Subcutaneous abdominal adipose tissue (tissue), 5 donors: ENCODE measurements at regions not wholly inside any gene's neighbourhood (a gene's known extent, or its start where the extent isn't known, plus 50 kb on each side); places are given as distances from the start of the nearest gene placed in this dataset.

ENCODE experiments used
- H3K27ac ChIP-seq: one replicate; pipeline ENCODE4 v1.7.0; 2013; ENCODE audit warnings: low read depth, mild to moderate bottlenecking, inconsistent platforms, low read length, moderate library complexity
- H3K27me3 ChIP-seq, 5 donors: one replicate each; pipeline ENCODE4 v1.7.0; 2013; ENCODE audit warnings: low read length in 5 of 5, inconsistent platforms in 1 of 5; ENCODE audit not compliant: control insufficient read depth in 5 of 5, insufficient read depth in 4 of 5
- H3K36me3 ChIP-seq, 5 donors: one replicate each; pipeline ENCODE4 v1.7.0; 2013; ENCODE audit warnings: low read length in 5 of 5; ENCODE audit not compliant: control insufficient read depth in 5 of 5, insufficient read depth in 5 of 5
- H3K4me1 ChIP-seq, 5 donors: one replicate each; pipeline ENCODE4 v1.7.0; 2013; ENCODE audit warnings: low read length in 5 of 5, mild to moderate bottlenecking in 3 of 5, moderate library complexity in 1 of 5; ENCODE audit not compliant: control insufficient read depth in 5 of 5, insufficient read depth in 5 of 5
- H3K4me3 ChIP-seq, 5 donors: one replicate each; pipeline ENCODE4 v1.7.0; 2013; ENCODE audit warnings: low read length in 5 of 5, low read depth in 1 of 5
- H3K9ac ChIP-seq, 5 donors: one replicate each; pipeline ENCODE4 v1.7.0; 2013; ENCODE audit warnings: low read length in 5 of 5, mild to moderate bottlenecking in 4 of 5, moderate library complexity in 3 of 5
- H3K9me3 ChIP-seq, 5 donors: one replicate each; pipeline ENCODE4 v1.7.0; 2013; ENCODE audit warnings: low read length in 5 of 5; ENCODE audit not compliant: control insufficient read depth in 5 of 5
- donor health status: healthy.
- donor health status: healthy.
- donor health status: healthy.
- donor health status: healthy.
- donor health status: healthy.

- Histone ChIP-seq H3K27ac (no peak overlapping the region), H3K27me3 (no peaks in the 10 kb centered on the region), H3K4me1 (no peaks in the 10 kb centered on the region), H3K36me3 (no peaks in the 10 kb centered on the region), H3K9ac (no peak overlapping the region), H3K4me3 (no peak overlapping the region), H3K9me3 (no peaks in the 10 kb centered on the region)
Observed at GRCh38 chr14:42013559-42013958, 406.9 kb downstream of the LRFN5 start.

- Histone ChIP-seq H3K36me3 (no peaks in the 10 kb centered on the region), H3K9ac (no peak overlapping the region), H3K4me3 (no peak overlapping the region), H3K27me3 (no peaks in the 10 kb centered on the region), H3K4me1 (no peaks in the 10 kb centered on the region), H3K27ac (no peak overlapping the region), H3K9me3 (no peaks in the 10 kb centered on the region)
Observed at GRCh38 chr14:42013153-42013552, 406.5 kb downstream of the LRFN5 start.

- no peaks in the 10 kb centered on the region for H3K36me3 ChIP-seq
- no peaks in the 10 kb centered on the region for H3K9me3 ChIP-seq
- H3K27me3 ChIP-seq, result no peaks in the 10 kb centered on the region
- H3K9ac ChIP-seq, result no peak overlapping the region
- no peaks in the 10 kb centered on the region for H3K4me1 ChIP-seq
- no peak overlapping the region for H3K4me3 ChIP-seq
- no peak overlapping the region for H3K27ac ChIP-seq
Observed at GRCh38 chr14:42011221-42011620, 404.5 kb downstream of the LRFN5 start.

GRCh38 chr14:42004321-42004720 is 397.6 kb downstream of the LRFN5 start:
- H3K9ac ChIP-seq, result no peak overlapping the region
- no peaks in the 10 kb centered on the region for H3K4me1 ChIP-seq
- H3K36me3 ChIP-seq, result no peaks in the 10 kb centered on the region
- H3K27me3 ChIP-seq, result no peaks in the 10 kb centered on the region
- H3K4me3 ChIP-seq, result no peak overlapping the region
- H3K27ac ChIP-seq, result no peak overlapping the region
- H3K9me3 ChIP-seq, result no peaks in the 10 kb centered on the region

GRCh38 chr14:42002141-42002540 is 395.5 kb downstream of the LRFN5 start:
- Histone ChIP-seq H3K9ac (no peak overlapping the region), H3K27ac (no peak overlapping the region), H3K9me3 (no peaks in the 10 kb centered on the region), H3K27me3 (no peaks in the 10 kb centered on the region), H3K4me1 (no peaks in the 10 kb centered on the region), H3K36me3 (no peaks in the 10 kb centered on the region), H3K4me3 (no peak overlapping the region)

- no peaks in the 10 kb centered on the region for H3K9me3 ChIP-seq
- no peaks in the 10 kb centered on the region for H3K27me3 ChIP-seq
- H3K9ac ChIP-seq, result no peak overlapping the region
- no peaks in the 10 kb centered on the region for H3K36me3 ChIP-seq
- H3K27ac ChIP-seq, result no peak overlapping the region
- no peaks in the 10 kb centered on the region for H3K4me1 ChIP-seq
- no peak overlapping the region for H3K4me3 ChIP-seq
Observed at GRCh38 chr14:42001431-42001830, 394.8 kb downstream of the LRFN5 start.

- no peak overlapping the region for H3K9ac ChIP-seq
- H3K4me3 ChIP-seq, result no peak overlapping the region
- no peaks in the 10 kb centered on the region for H3K27me3 ChIP-seq
- H3K36me3 ChIP-seq, result no peaks in the 10 kb centered on the region
- H3K4me1 ChIP-seq, result no peaks in the 10 kb centered on the region
- no peak overlapping the region for H3K27ac ChIP-seq
- no peaks in the 10 kb centered on the region for H3K9me3 ChIP-seq
Observed at GRCh38 chr14:42000450-42000849, 393.8 kb downstream of the LRFN5 start.

- Histone ChIP-seq H3K27me3 (no peaks in the 10 kb centered on the region), H3K4me3 (no peak overlapping the region), H3K4me1 (no peaks in the 10 kb centered on the region), H3K36me3 (no peaks in the 10 kb centered on the region), H3K27ac (no peak overlapping the region), H3K9me3 (no peaks in the 10 kb centered on the region), H3K9ac (no peak overlapping the region)
Observed at GRCh38 chr14:41993687-41994086, 387.0 kb downstream of the LRFN5 start.

- H3K27ac ChIP-seq, result no peak overlapping the region
- H3K4me1 ChIP-seq, result no peaks in the 10 kb centered on the region
- no peaks in the 10 kb centered on the region for H3K36me3 ChIP-seq
- H3K27me3 ChIP-seq, result no peaks in the 10 kb centered on the region
- no peak overlapping the region for H3K4me3 ChIP-seq
- H3K9ac ChIP-seq, result no peak overlapping the region
- no peaks in the 10 kb centered on the region for H3K9me3 ChIP-seq
Observed at GRCh38 chr14:41986700-41987099, 380.0 kb downstream of the LRFN5 start.

GRCh38 chr14:41986083-41986645 is 379.5 kb downstream of the LRFN5 start:
- no peaks in the 10 kb centered on the region for H3K9me3 ChIP-seq
- no peaks in the 10 kb centered on the region for H3K4me1 ChIP-seq
- H3K4me3 ChIP-seq, result no peak overlapping the region
- no peaks in the 10 kb centered on the region for H3K36me3 ChIP-seq
- no peaks in the 10 kb centered on the region for H3K27me3 ChIP-seq
- no peak overlapping the region for H3K27ac ChIP-seq
- H3K9ac ChIP-seq, result no peak overlapping the region

- Histone ChIP-seq H3K36me3 (no peaks in the 10 kb centered on the region), H3K4me3 (no peak overlapping the region), H3K27me3 (no peaks in the 10 kb centered on the region), H3K9ac (no peak overlapping the region), H3K9me3 (peaks cover 3 to 19% (median 9%) of the 10 kb centered on the region in 5 donors), H3K4me1 (no peaks in the 10 kb centered on the region), H3K27ac (no peak overlapping the region)
Observed at GRCh38 chr14:41973178-41973577, 366.5 kb downstream of the LRFN5 start.
